Trophoblast cell (in vitro differentiated cells and primary cell): ENCODE measurements at regions not wholly inside any gene's neighbourhood (a gene's known extent, or its start where the extent isn't known, plus 50 kb on each side); places are given as distances from the start of the nearest gene placed in this dataset.
"Not testable (repeated sequence)": the region's sequence is repeated elsewhere in the genome, so short reads cannot be mapped to it uniquely, and the experiment has no call there.

ENCODE experiments used
- DNase-seq, 2 donors: peaks; one replicate each; pipeline ENCODE4 v3.0.0-alpha.2; 2016
- H2AFZ ChIP-seq: 2 replicates; pipeline ENCODE4 v1.6.1; 2013; ENCODE audit warnings: low read length, moderate library complexity, mild to moderate bottlenecking; ENCODE audit not compliant: insufficient read depth, poor library complexity
- H2AK5ac ChIP-seq: 2 replicates; pipeline ENCODE4 v1.6.1; 2013; ENCODE audit warnings: mild to moderate bottlenecking, low read length
- H2BK120ac ChIP-seq: 2 replicates; pipeline ENCODE4 v1.6.1; 2013; ENCODE audit warnings: low read length, mild to moderate bottlenecking, moderate library complexity; ENCODE audit not compliant: insufficient read depth, poor library complexity
- H2BK12ac ChIP-seq: 2 replicates; pipeline ENCODE4 v1.6.1; 2013; ENCODE audit warnings: mild to moderate bottlenecking, low read length, moderate library complexity
- H2BK5ac ChIP-seq: 2 replicates; pipeline ENCODE4 v1.6.1; 2013; ENCODE audit warnings: low read length, low read depth, moderate library complexity, mild to moderate bottlenecking; ENCODE audit not compliant: poor library complexity
- H3K14ac ChIP-seq: 2 replicates; pipeline ENCODE4 v1.6.1; 2013; ENCODE audit warnings: mild to moderate bottlenecking, low read length
- H3K18ac ChIP-seq: 2 replicates; pipeline ENCODE4 v1.6.1; 2013; ENCODE audit warnings: mild to moderate bottlenecking, low read length
- H3K23ac ChIP-seq: 2 replicates; pipeline ENCODE4 v1.6.1; 2013; ENCODE audit warnings: low read length
- H3K27ac ChIP-seq: 2 replicates; pipeline ENCODE4 v1.5.1; 2013; ENCODE audit warnings: low read depth, mild to moderate bottlenecking, inconsistent platforms, low read length, moderate library complexity
- H3K27me3 ChIP-seq: 2 replicates; pipeline ENCODE4 v1.6.1; 2013; ENCODE audit warnings: inconsistent platforms, mild to moderate bottlenecking, low read length, moderate library complexity; ENCODE audit not compliant: insufficient read depth
- H3K36me3 ChIP-seq, 2 experiments: 1 replicate in 1 of 2; 2 replicates in 1 of 2; pipeline ENCODE4 v1.6.1; 2013; ENCODE audit warnings: low read length in 2 of 2, mild to moderate bottlenecking in 2 of 2, moderate library complexity in 1 of 2; ENCODE audit not compliant: insufficient read depth in 2 of 2, control insufficient read depth in 1 of 2
- H3K4ac ChIP-seq: 2 replicates; pipeline ENCODE4 v1.6.1; 2013; ENCODE audit warnings: low read depth, mild to moderate bottlenecking, low read length, moderate library complexity
- H3K4me1 ChIP-seq, 2 experiments: 1 replicate in 1 of 2; 2 replicates in 1 of 2; pipeline ENCODE4 v1.6.1; 2013; ENCODE audit warnings: low read length in 2 of 2, mild to moderate bottlenecking in 2 of 2, moderate library complexity in 1 of 2; ENCODE audit not compliant: insufficient read depth in 2 of 2, control insufficient read depth in 1 of 2
- H3K4me2 ChIP-seq: 2 replicates; pipeline ENCODE4 v1.6.1; 2013; ENCODE audit warnings: inconsistent platforms, mild to moderate bottlenecking, low read length, moderate library complexity
- H3K4me3 ChIP-seq: 2 replicates; pipeline ENCODE4 v1.5.1; 2013; ENCODE audit warnings: mild to moderate bottlenecking, low read depth, low read length, inconsistent platforms
- H3K79me1 ChIP-seq: one replicate; pipeline ENCODE4 v1.6.1; 2013; ENCODE audit warnings: low read length
- H3K79me2 ChIP-seq: 2 replicates; pipeline ENCODE4 v1.6.1; 2013; ENCODE audit warnings: low read length, mild to moderate bottlenecking; ENCODE audit not compliant: control insufficient read depth, insufficient read depth, poor library complexity
- H3K9ac ChIP-seq: 2 replicates; pipeline ENCODE4 v1.6.1; 2013; ENCODE audit warnings: mild to moderate bottlenecking, low read length
- H3K9me3 ChIP-seq: 2 replicates; pipeline ENCODE4 v1.6.1; 2013; ENCODE audit warnings: low read depth, mild to moderate bottlenecking, control low read depth, inconsistent platforms, low read length; ENCODE audit not compliant: insufficient read depth
- H4K12ac ChIP-seq: 2 replicates; pipeline ENCODE4 v1.6.1; 2013; ENCODE audit warnings: low read depth, mild to moderate bottlenecking, low read length, moderate library complexity
- H4K8ac ChIP-seq: 2 replicates; pipeline ENCODE4 v1.6.1; 2013; ENCODE audit warnings: low read depth, mild to moderate bottlenecking, low read length, moderate library complexity
- H4K91ac ChIP-seq: one replicate; pipeline ENCODE4 v1.6.1; 2013; ENCODE audit warnings: low read depth, mild to moderate bottlenecking, low read length, moderate library complexity
- WGBS: extraction: QIAGEN DNeasy Blood & Tissue Kit; methylation state at CpG from one replicate; pipeline ENCODE4 v1.1.7; 2013; ENCODE audit warnings: missing lambda C conversion rate; ENCODE audit not compliant: insufficient read length, insufficient coverage; ENCODE audit errors: extremely low coverage; 5-methylcytosine and 5-hydroxymethylcytosine counted together

DNA sequence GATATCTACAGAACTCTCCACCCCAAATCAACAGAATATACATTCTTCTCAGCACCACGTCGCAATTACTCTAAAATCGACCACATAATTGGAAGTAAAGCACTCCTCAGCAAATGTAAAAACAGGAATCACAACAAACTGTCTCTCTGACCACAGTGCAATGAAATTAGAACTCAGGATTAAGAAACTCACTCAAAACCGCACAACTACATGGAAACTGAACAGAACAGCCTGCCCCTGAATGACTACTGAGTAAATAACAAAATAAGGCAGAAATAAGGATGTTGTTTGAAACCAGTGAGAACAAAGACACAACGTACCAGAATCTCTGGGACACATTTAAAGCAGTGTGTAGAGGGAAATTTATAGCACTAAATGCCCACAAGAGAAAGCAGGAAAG lies 156.3 kb upstream of the SPRY1 start:
- H3K23ac ChIP-seq, H2AK5ac ChIP-seq, H3K4me1 ChIP-seq, H3K27ac ChIP-seq, H3K4me3 ChIP-seq, H3K9ac ChIP-seq, H3K18ac ChIP-seq, H4K8ac ChIP-seq, H4K12ac ChIP-seq, H2BK120ac ChIP-seq, H2AFZ ChIP-seq, DNase-seq, H3K79me1 ChIP-seq, H4K91ac ChIP-seq, H2BK12ac ChIP-seq, H3K36me3 ChIP-seq, H3K14ac ChIP-seq, H3K4me2 ChIP-seq, H2BK5ac ChIP-seq, H3K4ac ChIP-seq, H3K9me3 ChIP-seq, H3K27me3 ChIP-seq, H3K79me2 ChIP-seq: not testable (repeated sequence)
- no CpG with 5 or more reads among the region's 5 CpGs for WGBS

DNA sequence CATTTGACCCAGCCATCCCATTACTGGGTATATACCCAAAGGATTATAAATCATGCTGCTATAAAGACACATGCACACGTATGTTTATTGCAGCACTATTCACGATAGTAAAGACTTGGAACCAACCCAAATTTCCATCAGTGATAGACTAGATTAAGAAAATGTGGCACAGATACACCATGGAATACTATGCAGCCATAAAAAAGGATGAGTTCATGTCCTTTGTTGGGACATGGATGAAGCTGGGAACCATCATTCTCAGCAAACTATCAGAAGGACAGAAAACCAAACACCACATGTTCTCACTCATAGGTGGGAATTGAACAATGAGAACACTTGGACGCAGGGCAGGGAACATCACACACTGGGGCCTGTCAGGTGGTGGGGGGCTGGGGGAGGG lies 153.4 kb upstream of the SPRY1 start:
- DNase-seq, H4K8ac ChIP-seq, H2BK5ac ChIP-seq, H3K23ac ChIP-seq, H2AFZ ChIP-seq, H3K79me2 ChIP-seq, H3K14ac ChIP-seq, H3K4ac ChIP-seq, H4K12ac ChIP-seq, H2BK120ac ChIP-seq, H2BK12ac ChIP-seq, H3K18ac ChIP-seq, H3K36me3 ChIP-seq, H3K9me3 ChIP-seq, H3K9ac ChIP-seq, H4K91ac ChIP-seq, H2AK5ac ChIP-seq, H3K4me2 ChIP-seq, H3K27me3 ChIP-seq, H3K27ac ChIP-seq, H3K4me1 ChIP-seq, H3K4me3 ChIP-seq, H3K79me1 ChIP-seq: not testable (repeated sequence)
- WGBS = no CpG with 5 or more reads among the region's 3 CpGs

DNA sequence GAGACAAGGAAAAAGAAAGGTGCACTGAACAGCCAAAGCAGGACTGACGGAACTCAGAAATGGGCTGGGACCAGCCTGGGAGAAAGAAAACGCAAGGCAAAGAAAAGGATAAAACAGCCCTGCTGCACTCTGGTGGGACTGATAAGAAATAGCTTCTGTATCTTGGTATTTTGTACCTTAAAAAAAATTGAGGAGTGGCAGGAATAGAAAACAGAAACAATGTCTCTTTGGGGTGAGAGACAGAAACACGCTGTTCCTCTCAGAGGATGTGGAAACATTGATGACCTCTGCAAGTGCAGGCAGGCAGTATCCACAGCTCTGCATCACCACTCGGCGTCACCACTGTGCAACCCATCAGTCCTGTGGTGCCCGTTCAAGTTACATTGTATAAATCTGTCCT lies 152.5 kb upstream of the SPRY1 start:
- WGBS = no CpG with 5 or more reads among the region's 6 CpGs
- no peak overlapping the region for H3K18ac ChIP-seq
- no peak overlapping the region for H3K4me3 ChIP-seq
- H2AFZ ChIP-seq = no peak overlapping the region
- no peak overlapping the region for H3K4ac ChIP-seq
- H3K27me3 ChIP-seq = no peaks in the 10 kb centered on the region
- H2BK5ac ChIP-seq = no peak overlapping the region
- H3K27ac ChIP-seq = no peak overlapping the region
- no peak overlapping the region for H3K4me2 ChIP-seq
- H3K4me1 ChIP-seq = no peaks in the 10 kb centered on the region
- H3K79me2 ChIP-seq = no peaks in the 10 kb centered on the region
- H3K14ac ChIP-seq = no peak overlapping the region
- H4K12ac ChIP-seq = no peak overlapping the region
- no peak overlapping the region for H2AK5ac ChIP-seq
- H3K79me1 ChIP-seq = no peaks in the 10 kb centered on the region
- no peak overlapping the region for H4K8ac ChIP-seq
- no peak overlapping the region for H2BK12ac ChIP-seq
- no peaks in the 10 kb centered on the region for H3K36me3 ChIP-seq
- H2BK120ac ChIP-seq = no peak overlapping the region
- H3K9me3 ChIP-seq = no peaks in the 10 kb centered on the region
- no peak overlapping the region for H4K91ac ChIP-seq
- H3K9ac ChIP-seq = no peak overlapping the region
- DNase-seq = no peak
- no peak overlapping the region for H3K23ac ChIP-seq

DNA sequence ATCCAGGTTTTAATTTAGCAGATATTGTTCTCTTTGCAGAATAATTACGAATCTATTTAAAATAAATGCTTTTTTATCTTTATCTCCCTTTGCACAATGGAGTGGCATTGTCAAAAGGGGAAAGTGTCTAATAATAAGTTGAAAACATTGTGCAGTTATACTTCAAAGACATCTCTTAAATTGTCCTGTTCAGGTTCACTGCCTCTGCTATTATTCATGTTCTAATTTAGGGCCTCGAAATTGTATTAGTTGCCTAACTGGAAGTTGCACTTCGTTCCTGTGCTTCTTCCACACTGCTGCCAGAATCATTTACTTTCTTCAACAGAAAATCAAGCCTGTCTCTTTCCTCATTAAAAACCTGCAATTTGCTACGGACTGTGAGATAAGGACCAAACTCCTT lies 150.5 kb upstream of the SPRY1 start:
- no CpG with 5 or more reads among the region's 4 CpGs for WGBS
- Histone ChIP-seq H3K4me3 (no peak overlapping the region), H2BK5ac (no peak overlapping the region), H3K4ac (no peak overlapping the region), H3K79me1 (no peaks in the 10 kb centered on the region), H3K18ac (no peak overlapping the region), H3K4me2 (no peak overlapping the region), H2AK5ac (no peak overlapping the region), H3K9me3 (no peaks in the 10 kb centered on the region), H3K9ac (no peak overlapping the region), H3K23ac (no peak overlapping the region), H2BK120ac (no peak overlapping the region), H4K91ac (no peak overlapping the region), H3K27me3 (no peaks in the 10 kb centered on the region), H2BK12ac (no peak overlapping the region), H4K8ac (no peak overlapping the region), H3K36me3 (no peaks in the 10 kb centered on the region), H3K27ac (no peak overlapping the region), H3K4me1 (no peaks in the 10 kb centered on the region), H3K79me2 (no peaks in the 10 kb centered on the region), H3K14ac (no peak overlapping the region), H2AFZ (no peak overlapping the region), H4K12ac (no peak overlapping the region)
- no peak for DNase-seq
